Prostate gland (tissue), 2 donors: ENCODE measurements at regions not wholly inside any gene's neighbourhood (a gene's known extent, or its start where the extent isn't known, plus 50 kb on each side); places are given as distances from the start of the nearest gene placed in this dataset.

Experiments used
- CTCF ChIP-seq, 4 experiments: fragments of 200-600 bp in 2 of 4; fragments of 450-650 bp in 2 of 4; sonication (generic) in 2 of 4; IDR thresholded peaks; 1 replicate in 3 of 4; 2 replicates in 1 of 4; pipeline ENCODE4 v1.5.1; 2016 to 2019; ENCODE audit warnings: antibody characterized with exemption in 4 of 4, mild to moderate bottlenecking in 2 of 4, moderate library complexity in 2 of 4
- POLR2A ChIP-seq: fragments of 450-650 bp; IDR thresholded peaks from one replicate; pipeline ENCODE4 v1.6.1; 2016; ENCODE audit warnings: antibody characterized with exemption, mild to moderate bottlenecking
- POLR2AphosphoS5 ChIP-seq: sonication (generic); formaldehyde crosslinking; IDR thresholded peaks from one replicate; pipeline ENCODE4 v1.6.1; 2017; ENCODE audit warnings: antibody characterized with exemption

- TF ChIP-seq CTCF (IDR thresholded peaks at IDR 0.05), result no peak
- no peak for TF ChIP-seq POLR2AphosphoS5
- no peak for TF ChIP-seq POLR2A
Measured at GRCh38 chr18:54503131-54503894, 87.7 kb upstream of the DYNAP start.
